ENCODE measurements at regions not wholly inside any gene's neighbourhood (a gene's known extent, or its start where the extent isn't known, plus 50 kb on each side); places are given as distances from the start of the nearest gene placed in this dataset.

DNA sequence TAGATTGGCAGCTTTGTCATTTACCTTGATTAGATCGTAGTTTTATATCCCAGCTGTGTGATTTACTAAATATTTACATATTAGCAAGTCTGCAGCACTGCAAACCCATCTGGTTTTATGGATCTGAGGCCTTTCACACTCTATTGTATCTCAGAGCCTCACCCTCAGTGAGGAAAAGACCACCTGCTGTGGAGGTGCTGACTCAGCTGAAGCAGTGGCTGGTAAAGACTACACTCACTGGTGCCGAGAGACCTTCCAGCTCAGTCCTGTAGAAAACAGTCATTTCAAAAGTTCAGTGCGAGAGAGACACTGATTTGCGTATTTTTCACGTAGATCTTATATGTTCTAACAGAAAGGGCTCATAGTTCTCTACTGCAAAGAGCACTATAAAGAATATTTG, 307.8 kb upstream of the TPM1 start:
- no peak overlapping the region for H3K4me3 ChIP-seq (ENCODE audit: control insufficient read depth, low read depth, low read length)
- DNase-seq (ENCODE audit: low read depth): no peak
- TF ChIP-seq, protein P1, sequence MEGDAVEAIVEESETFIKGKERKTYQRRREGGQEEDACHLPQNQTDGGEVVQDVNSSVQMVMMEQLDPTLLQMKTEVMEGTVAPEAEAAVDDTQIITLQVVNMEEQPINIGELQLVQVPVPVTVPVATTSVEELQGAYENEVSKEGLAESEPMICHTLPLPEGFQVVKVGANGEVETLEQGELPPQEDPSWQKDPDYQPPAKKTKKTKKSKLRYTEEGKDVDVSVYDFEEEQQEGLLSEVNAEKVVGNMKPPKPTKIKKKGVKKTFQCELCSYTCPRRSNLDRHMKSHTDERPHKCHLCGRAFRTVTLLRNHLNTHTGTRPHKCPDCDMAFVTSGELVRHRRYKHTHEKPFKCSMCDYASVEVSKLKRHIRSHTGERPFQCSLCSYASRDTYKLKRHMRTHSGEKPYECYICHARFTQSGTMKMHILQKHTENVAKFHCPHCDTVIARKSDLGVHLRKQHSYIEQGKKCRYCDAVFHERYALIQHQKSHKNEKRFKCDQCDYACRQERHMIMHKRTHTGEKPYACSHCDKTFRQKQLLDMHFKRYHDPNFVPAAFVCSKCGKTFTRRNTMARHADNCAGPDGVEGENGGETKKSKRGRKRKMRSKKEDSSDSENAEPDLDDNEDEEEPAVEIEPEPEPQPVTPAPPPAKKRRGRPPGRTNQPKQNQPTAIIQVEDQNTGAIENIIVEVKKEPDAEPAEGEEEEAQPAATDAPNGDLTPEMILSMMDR (IDR thresholded peaks at IDR 0.05; ENCODE audit: control insufficient read depth, insufficient read depth, low read depth, low read length, missing control alignments): no peak

DNA sequence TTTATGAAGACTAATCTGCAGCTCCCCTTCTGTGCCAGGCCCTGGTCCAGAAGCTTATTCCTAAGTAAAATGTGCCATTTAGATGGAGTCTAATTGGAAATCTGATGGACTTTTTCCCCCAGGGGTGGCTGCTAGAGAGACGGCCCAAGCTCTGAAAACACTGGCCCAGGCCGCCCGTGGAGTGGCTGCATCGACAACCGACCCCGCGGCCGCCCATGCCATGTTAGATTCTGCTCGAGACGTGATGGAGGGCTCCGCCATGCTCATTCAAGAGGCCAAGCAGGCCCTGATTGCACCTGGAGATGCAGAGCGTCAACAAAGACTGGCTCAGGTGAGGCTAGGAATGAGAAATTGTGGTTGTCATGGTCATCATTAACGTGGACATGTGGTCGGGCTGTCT, 305.8 kb upstream of the TPM1 start:
- TF ChIP-seq, protein P1 (IDR thresholded peaks at IDR 0.05; ENCODE audit: control insufficient read depth, insufficient read depth, low read depth, low read length, missing control alignments): no peak
- H3K4me3 ChIP-seq (ENCODE audit: control insufficient read depth, low read depth, low read length): no peak overlapping the region
- DNase-seq (ENCODE audit: low read depth): no peak

DNA sequence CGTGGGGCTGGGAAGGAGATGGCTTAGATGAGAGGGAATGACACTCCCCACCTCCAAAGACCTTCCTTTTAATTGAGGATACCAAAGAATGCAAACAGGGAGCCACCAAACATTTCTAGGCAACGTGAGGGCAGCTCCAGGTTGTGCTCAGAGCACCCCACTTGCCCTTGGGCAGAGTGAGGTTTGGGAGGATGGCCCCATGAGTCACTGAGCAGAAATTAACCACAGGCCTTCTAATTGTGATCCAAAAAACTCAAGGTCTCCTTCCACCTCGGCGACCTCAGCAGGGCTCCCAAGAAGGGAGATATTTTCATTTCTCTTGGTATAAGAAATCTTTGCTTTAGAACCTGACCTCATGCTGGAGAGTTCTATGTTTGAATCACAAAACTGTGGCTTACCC, 305.0 kb upstream of the TPM1 start:
- no peak for DNase-seq (ENCODE audit: low read depth)
- TF ChIP-seq, protein P1 (IDR thresholded peaks at IDR 0.05; ENCODE audit: control insufficient read depth, insufficient read depth, low read depth, low read length, missing control alignments): no peak
- no peak overlapping the region for H3K4me3 ChIP-seq (ENCODE audit: control insufficient read depth, low read depth, low read length)

DNA sequence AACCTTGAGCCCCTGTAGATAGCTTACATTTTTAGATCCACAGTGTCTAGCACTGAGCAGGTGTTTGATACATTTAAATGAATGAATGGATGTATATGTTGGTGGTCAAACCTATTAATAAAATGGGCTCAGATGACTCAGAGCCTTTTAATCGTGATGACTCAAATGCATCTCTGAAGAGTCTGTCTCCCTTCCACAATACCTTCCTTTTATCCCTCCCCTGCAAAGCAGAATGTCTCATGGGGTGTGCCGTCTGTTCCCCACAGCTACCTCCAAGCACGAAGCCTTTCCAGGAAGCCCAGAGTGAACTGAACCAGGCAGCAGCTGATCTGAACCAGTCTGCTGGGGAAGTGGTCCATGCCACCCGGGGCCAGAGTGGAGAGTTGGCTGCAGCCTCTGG, 303.5 kb upstream of the TPM1 start:
- DNase-seq (ENCODE audit: low read depth): no peak
- H3K4me3 ChIP-seq (ENCODE audit: control insufficient read depth, low read depth, low read length): no peak overlapping the region
- TF ChIP-seq, protein P1 (IDR thresholded peaks at IDR 0.05; ENCODE audit: control insufficient read depth, insufficient read depth, low read depth, low read length, missing control alignments): no peak

DNA sequence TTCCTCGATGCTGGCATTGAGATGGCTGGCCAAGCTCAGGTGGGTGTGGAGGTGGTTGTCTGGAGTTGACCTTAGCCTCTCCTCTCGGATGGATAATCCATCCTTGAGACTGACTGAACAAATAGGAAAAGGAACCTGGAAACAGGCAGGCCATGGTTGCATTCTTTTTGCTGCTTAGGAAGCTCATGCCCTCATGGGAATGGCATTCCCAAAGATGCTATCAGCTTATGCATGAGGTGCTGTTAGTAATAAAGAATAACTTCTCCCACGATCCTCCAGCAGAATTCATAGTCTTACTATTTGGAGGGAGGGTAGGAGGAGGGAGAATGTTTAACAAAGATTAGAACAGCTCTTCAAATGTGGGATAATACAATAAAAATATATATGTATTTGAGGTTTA, 303.0 kb upstream of the TPM1 start:
- no peak for DNase-seq (ENCODE audit: low read depth)
- TF ChIP-seq, protein P1 (IDR thresholded peaks at IDR 0.05; ENCODE audit: control insufficient read depth, insufficient read depth, low read depth, low read length, missing control alignments): no peak
- no peak overlapping the region for H3K4me3 ChIP-seq (ENCODE audit: control insufficient read depth, low read depth, low read length)

DNA sequence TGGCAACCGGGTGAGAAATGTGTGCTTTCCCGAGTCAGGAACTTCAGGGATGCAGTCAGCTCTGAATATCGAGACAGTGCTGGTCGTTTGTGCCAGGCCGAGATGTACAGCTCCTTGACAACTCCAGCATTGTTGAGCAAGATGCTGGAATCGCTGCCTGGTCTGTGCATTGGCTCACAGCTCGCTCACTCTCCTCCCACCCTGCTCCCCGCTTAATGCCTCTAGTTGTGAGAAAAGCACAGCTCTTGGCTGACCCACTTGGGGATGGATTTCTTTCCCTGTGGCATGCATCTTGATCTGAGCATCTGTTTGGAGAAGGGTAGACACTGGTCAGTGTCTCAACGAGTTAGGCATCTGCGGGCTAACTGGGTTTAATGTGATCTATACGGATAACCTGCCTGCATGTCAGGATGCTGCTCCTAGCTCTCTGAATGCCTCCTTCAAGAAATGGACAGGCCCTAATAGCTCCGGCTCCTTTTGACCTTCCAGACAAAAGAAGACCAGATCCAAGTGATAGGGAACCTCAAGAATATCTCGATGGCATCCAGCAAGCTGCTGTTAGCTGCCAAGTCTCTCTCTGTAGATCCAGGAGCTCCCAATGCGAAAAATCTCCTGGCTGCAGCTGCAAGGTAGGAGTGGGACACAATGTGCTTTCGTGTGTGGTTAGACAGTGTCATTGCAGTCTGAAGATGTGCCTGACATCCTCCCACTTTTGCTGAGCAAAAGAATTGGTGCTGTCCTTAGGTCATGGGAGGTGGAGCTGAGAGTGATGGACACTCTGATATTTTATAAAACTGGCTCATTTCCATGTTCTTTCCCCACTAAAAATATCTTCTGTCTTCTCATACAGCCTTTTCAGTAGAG, 302.2 kb upstream of the TPM1 start:
- no peak overlapping the region for H3K4me3 ChIP-seq (ENCODE audit: control insufficient read depth, low read depth, low read length)
- TF ChIP-seq, protein P1 (IDR thresholded peaks at IDR 0.05; ENCODE audit: control insufficient read depth, insufficient read depth, low read depth, low read length, missing control alignments): no peak
- DNase-seq (ENCODE audit: low read depth): no peak

All from AG09309 (cell line).